PC-3 (cell line): ENCODE measurements at regions not wholly inside any gene's neighbourhood (a gene's known extent, or its start where the extent isn't known, plus 50 kb on each side); places are given as distances from the start of the nearest gene placed in this dataset.

Experiments used
- CTCF ChIP-seq: fragments of 300-600 bp; sonication (generic); conservative IDR thresholded peaks from 2 replicates; pipeline ENCODE4 v1.5.1; 2017; ENCODE audit warnings: antibody characterized with exemption, low read depth, mild to moderate bottlenecking, low read length
- EZH2 ChIP-seq: fragments of 300-600 bp; sonication (generic); IDR thresholded peaks from one replicate; pipeline ENCODE4 v1.6.1; 2017; ENCODE audit warnings: antibody characterized with exemption, mild to moderate bottlenecking, low read length; ENCODE audit not compliant: unreplicated experiment
- EZH2phosphoT487 ChIP-seq: fragments of 300-600 bp; sonication (generic); IDR thresholded peaks from 2 replicates; pipeline ENCODE4 v1.6.1; 2018; ENCODE audit warnings: mild to moderate bottlenecking, antibody characterized with exemption, low read length, borderline replicate concordance

DNA sequence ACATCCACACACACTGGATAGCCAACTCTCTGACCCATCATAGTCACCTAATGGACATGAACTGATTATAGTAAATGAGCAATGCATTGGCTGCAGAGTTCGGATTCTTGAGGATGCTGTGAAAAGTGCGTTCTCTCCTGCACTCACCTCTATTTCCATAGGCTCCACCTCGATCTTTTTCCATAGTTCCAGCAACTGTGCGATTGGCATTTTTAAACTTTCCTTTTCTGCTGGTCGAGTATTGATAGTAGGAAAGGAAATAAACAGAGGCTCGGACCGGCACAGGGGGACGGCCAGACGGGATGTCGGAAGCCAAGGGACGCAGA is 94.4 kb downstream of the RNASET2 start:
- no peak for TF ChIP-seq EZH2phosphoT487
- no peak for TF ChIP-seq EZH2
- no peak for TF ChIP-seq CTCF
